PC-9 (cell line): ENCODE measurements at regions not wholly inside any gene's neighbourhood (a gene's known extent, or its start where the extent isn't known, plus 50 kb on each side); places are given as distances from the start of the nearest gene placed in this dataset.
A peak's percentile ranks its signal among the peaks of the same experiment; 100 is the strongest.
"Not testable (repeated sequence)": the region's sequence is repeated elsewhere in the genome, so short reads cannot be mapped to it uniquely, and the experiment has no call there.

Experiments
- BruUV-seq: library from RNA; stranded (reverse); fragments of 400-500 nt; replicated peaks from 2 replicates; lab custom pipeline; 2021; lab: Mats Ljungman, UMichigan
- CTCF ChIA-PET: fragments of 300-600 bp; sonication (Branson Sonifier 250); formaldehyde crosslinking; loops from one replicate; lab custom pipeline; 2022; ENCODE audit warnings: antibody characterized with exemption; lab: Charles Lee
- POLR2A ChIA-PET: fragments of 300-600 bp; sonication (Branson Sonifier 250); formaldehyde crosslinking; loops from one replicate; lab custom pipeline; 2022; ENCODE audit warnings: antibody characterized with exemption; ENCODE audit not compliant: unreplicated experiment; lab: Charles Lee
- DNase-seq, 2 experiments: peaks; one replicate each; pipeline versions ENCODE4 v3.0.0 to v3.0.0-alpha.2; 2015 to 2022; ENCODE audit warnings: mixed read lengths in 1 of 2
- H2AFZ ChIP-seq: fragments of 200-600 bp; sonication (generic); 2 replicates; pipeline ENCODE4 v1.8.1; 2017; ENCODE audit warnings: antibody characterized with exemption
- H3F3A ChIP-seq: fragments of 200-600 bp; sonication (generic); 2 replicates; pipeline ENCODE4 v1.8.1; 2017; ENCODE audit warnings: antibody characterized with exemption, mild to moderate bottlenecking, low read depth; ENCODE audit not compliant: insufficient read depth
- H3K27ac ChIP-seq: fragments of 200-600 bp; sonication (generic); 2 replicates; pipeline ENCODE4 v1.6.1; 2016; ENCODE audit warnings: mixed run types
- H3K27me3 ChIP-seq: fragments of 200-600 bp; sonication (generic); 2 replicates; pipeline ENCODE4 v1.6.1; 2016; ENCODE audit warnings: low read depth, mixed run types; ENCODE audit not compliant: insufficient read depth
- H3K36me3 ChIP-seq: fragments of 200-600 bp; sonication (generic); 2 replicates; pipeline ENCODE4 v1.6.1; 2016; ENCODE audit warnings: low read depth, mixed run types
- H3K4me1 ChIP-seq: fragments of 200-600 bp; sonication (generic); replicated peaks from 2 replicates; pipeline ENCODE4 v1.6.1; 2016; ENCODE audit warnings: mixed run types; ENCODE audit not compliant: insufficient read depth
- H3K4me2 ChIP-seq: fragments of 200-600 bp; sonication (generic); 2 replicates; pipeline ENCODE4 v1.6.1; 2017; ENCODE audit warnings: mixed run types
- H3K4me3 ChIP-seq: fragments of 200-600 bp; sonication (generic); 2 replicates; pipeline ENCODE4 v1.6.1; 2016; ENCODE audit warnings: mixed run types
- H3K79me2 ChIP-seq: fragments of 200-600 bp; sonication (generic); 2 replicates; pipeline ENCODE4 v1.6.1; 2017; ENCODE audit warnings: low read depth, mixed run types
- H3K9me2 ChIP-seq: fragments of 200-600 bp; sonication (generic); 2 replicates; pipeline ENCODE4 v1.8.1; 2017; ENCODE audit warnings: mild to moderate bottlenecking; ENCODE audit not compliant: insufficient read depth
- H3K9me3 ChIP-seq: fragments of 200-600 bp; sonication (generic); 2 replicates; pipeline ENCODE4 v1.8.1; 2016; ENCODE audit warnings: low read depth; ENCODE audit not compliant: insufficient read depth
- H4K20me1 ChIP-seq: fragments of 200-600 bp; sonication (generic); 2 replicates; pipeline ENCODE4 v1.8.1; 2017; ENCODE audit not compliant: insufficient read depth
- CTCF ChIP-seq: fragments of 200-600 bp; sonication (generic); conservative IDR thresholded peaks from 2 replicates; pipeline ENCODE4 v1.6.1; 2017; ENCODE audit warnings: mixed run types, antibody characterized with exemption, mild to moderate bottlenecking, moderate library complexity
- EZH2 ChIP-seq: fragments of 200-600 bp; sonication (generic); IDR thresholded peaks from 2 replicates; pipeline ENCODE4 v1.8.0; 2017; ENCODE audit warnings: antibody characterized with exemption, low read depth
- intact Hi-C: fragments of 100-400 bp; cut with micrococcal nuclease; formaldehyde crosslinking; loops from one replicate; pipeline ENCODE4 v1.10.0; 2022; ENCODE audit not compliant: unreplicated experiment

DNA sequence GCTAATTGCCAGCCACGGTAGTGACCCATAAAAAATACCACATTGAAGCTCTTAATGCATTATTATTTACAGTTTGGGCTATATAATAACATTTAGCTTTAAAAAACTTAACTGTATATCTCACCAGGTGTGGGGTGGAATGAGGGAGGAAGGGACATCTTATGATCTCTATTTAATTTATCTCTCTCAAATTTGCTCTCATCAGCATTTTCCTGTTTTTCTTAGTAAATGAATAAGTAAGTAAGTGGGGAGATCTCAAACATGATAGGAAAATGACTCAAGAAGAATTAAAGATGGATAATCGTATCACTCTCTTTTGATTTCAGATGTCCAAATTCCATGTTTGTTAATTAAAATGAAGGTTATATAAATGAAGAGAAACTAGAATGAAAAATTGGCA lies 200.7 kb upstream of the NR3C2 start:
- no peak overlapping the region for H3K4me3 ChIP-seq
- H3K9me3 ChIP-seq: no peaks in the 10 kb centered on the region
- TF ChIP-seq EZH2 (no peak), CTCF (no peak)
- H4K20me1 ChIP-seq: no peaks in the 10 kb centered on the region
- no peaks in the 10 kb centered on the region for H3K27me3 ChIP-seq
- H3K4me2 ChIP-seq: no peak overlapping the region
- no TSS peak for BruUV-seq
- CTCF ChIA-PET: no interaction called here
- intact Hi-C loops: no loop called here
- no peak for DNase-seq
- H3K27ac ChIP-seq: no peak overlapping the region
- H3F3A ChIP-seq: no peaks in the 10 kb centered on the region
- no peaks in the 10 kb centered on the region for H3K79me2 ChIP-seq
- no peaks in the 10 kb centered on the region for H3K4me1 ChIP-seq
- no peak overlapping the region for H2AFZ ChIP-seq
- no peaks in the 10 kb centered on the region for H3K9me2 ChIP-seq
- POLR2A ChIA-PET: no interaction called here
- no peaks in the 10 kb centered on the region for H3K36me3 ChIP-seq

GRCh38 chr4:148638079-148638478 lies 195.9 kb upstream of the NR3C2 start:
- H3K9me2 ChIP-seq, H3K79me2 ChIP-seq, H4K20me1 ChIP-seq, H3F3A ChIP-seq, CTCF ChIA-PET, H3K27ac ChIP-seq, BruUV-seq, H3K4me2 ChIP-seq, DNase-seq, POLR2A ChIA-PET, H3K36me3 ChIP-seq, H3K4me1 ChIP-seq, H3K27me3 ChIP-seq, H2AFZ ChIP-seq, H3K4me3 ChIP-seq, H3K9me3 ChIP-seq: not testable (repeated sequence)
- intact Hi-C loops: loop anchor here (10.0 kb wide), 1 partner anchor 147 kb away; no protein-coding TSS in a partner anchor

DNA sequence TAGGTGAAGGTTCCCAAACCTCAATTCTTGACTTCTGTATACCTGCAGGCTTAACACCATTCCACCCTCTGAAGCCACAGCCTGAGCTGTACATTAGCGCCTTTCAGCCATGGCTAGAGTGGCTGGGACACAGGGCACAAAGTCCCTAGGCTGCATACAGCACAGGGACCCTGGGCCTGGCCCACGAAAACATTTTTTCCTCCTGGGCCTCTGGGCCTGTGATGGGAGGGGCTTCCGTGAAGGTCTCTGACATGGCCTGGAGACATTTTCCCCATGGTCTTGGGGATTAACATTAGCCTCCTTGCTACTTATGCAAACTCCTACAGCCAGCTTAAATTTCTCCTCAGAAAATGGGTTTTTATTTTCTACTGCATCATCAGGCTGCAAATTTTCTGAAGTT lies 195.2 kb upstream of the NR3C2 start:
- H3K36me3 ChIP-seq, H3K4me1 ChIP-seq, H3F3A ChIP-seq, H4K20me1 ChIP-seq, DNase-seq, H3K79me2 ChIP-seq, H3K4me2 ChIP-seq, BruUV-seq, H3K4me3 ChIP-seq, H3K27ac ChIP-seq, H3K9me3 ChIP-seq, CTCF ChIA-PET, H2AFZ ChIP-seq, POLR2A ChIA-PET, H3K27me3 ChIP-seq, H3K9me2 ChIP-seq: not testable (repeated sequence)
- intact Hi-C loops: loop anchor here (10.0 kb wide), 1 partner anchor 147 kb away; no protein-coding TSS in a partner anchor

GRCh38 chr4:148634476-148634875 lies 192.3 kb upstream of the NR3C2 start:
- TF ChIP-seq EZH2 (no peak), CTCF (no peak)
- CTCF ChIA-PET: interaction anchor here (0.6 to 0.7 kb wide), 3 partner anchors 27 to 947 kb away, joined by 3 to 4 read pairs (median 4); no protein-coding TSS in a partner anchor
- Histone ChIP-seq H3K4me3 (no peak overlapping the region), H3K79me2 (no peaks in the 10 kb centered on the region), H4K20me1 (no peaks in the 10 kb centered on the region), H3K27me3 (no peaks in the 10 kb centered on the region), H3K4me2 (no peak overlapping the region), H2AFZ (no peak overlapping the region), H3K9me2 (no peaks in the 10 kb centered on the region), H3K27ac (no peak overlapping the region), H3K9me3 (no peaks in the 10 kb centered on the region), H3F3A (no peaks in the 10 kb centered on the region), H3K4me1 (no peaks in the 10 kb centered on the region), H3K36me3 (no peaks in the 10 kb centered on the region)
- POLR2A ChIA-PET: interaction anchor here (0.5 kb wide), 1 partner anchor 111 kb away, joined by 8 read pairs; no protein-coding TSS in a partner anchor
- DNase-seq: peak in 1 of 2 experiments; percentile 43
- no TSS peak for BruUV-seq
- intact Hi-C loops: loop anchor here (10.0 kb wide), 1 partner anchor 150 kb away; no protein-coding TSS in a partner anchor
